ENCODE measurements at regions not wholly inside any gene's neighbourhood (a gene's known extent, or its start where the extent isn't known, plus 50 kb on each side); places are given as distances from the start of the nearest gene placed in this dataset.

DNA sequence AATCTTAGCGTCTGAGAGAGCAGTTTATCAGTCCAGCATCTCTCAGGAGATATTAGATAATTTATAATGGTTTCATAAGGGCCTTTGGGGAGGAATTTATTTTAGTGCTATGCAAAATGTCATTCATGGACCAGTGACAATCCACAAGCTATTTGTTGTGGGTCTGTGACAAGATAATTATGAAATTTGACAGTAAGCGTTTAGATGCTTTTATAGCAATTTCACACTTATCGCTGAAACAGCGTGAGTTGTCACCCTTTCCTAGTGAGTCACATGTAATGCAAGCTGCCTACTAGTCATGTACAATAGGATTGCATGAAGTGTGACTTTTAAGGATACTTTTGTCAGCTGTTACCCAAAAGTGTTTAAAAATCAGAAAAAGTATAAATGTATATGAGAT is 315.6 kb upstream of the THBS1 start:
- no peak overlapping the region for H3K27ac ChIP-seq (ENCODE audit: low read depth, low read length)

DNA sequence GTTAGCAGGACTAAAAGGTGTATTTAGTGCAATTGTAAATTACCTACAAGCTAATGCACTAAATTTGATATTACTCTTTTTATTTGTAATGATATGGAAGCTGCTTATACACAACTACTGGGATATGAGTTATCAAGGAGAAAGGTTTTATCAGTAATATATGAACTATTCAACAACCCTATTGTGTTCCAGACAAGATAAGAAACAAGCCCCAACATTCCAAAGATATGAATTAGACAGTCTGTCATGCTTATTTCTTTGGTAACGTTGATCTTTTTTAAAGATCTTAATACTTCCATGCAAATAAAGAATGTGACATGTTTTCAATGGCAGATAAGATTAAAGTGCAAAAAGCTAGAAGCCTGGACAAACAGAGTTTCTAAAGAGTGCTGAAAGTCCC is 314.0 kb upstream of the THBS1 start:
- TF ChIP-seq, protein P1, sequence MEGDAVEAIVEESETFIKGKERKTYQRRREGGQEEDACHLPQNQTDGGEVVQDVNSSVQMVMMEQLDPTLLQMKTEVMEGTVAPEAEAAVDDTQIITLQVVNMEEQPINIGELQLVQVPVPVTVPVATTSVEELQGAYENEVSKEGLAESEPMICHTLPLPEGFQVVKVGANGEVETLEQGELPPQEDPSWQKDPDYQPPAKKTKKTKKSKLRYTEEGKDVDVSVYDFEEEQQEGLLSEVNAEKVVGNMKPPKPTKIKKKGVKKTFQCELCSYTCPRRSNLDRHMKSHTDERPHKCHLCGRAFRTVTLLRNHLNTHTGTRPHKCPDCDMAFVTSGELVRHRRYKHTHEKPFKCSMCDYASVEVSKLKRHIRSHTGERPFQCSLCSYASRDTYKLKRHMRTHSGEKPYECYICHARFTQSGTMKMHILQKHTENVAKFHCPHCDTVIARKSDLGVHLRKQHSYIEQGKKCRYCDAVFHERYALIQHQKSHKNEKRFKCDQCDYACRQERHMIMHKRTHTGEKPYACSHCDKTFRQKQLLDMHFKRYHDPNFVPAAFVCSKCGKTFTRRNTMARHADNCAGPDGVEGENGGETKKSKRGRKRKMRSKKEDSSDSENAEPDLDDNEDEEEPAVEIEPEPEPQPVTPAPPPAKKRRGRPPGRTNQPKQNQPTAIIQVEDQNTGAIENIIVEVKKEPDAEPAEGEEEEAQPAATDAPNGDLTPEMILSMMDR (IDR thresholded peaks at IDR 0.05; ENCODE audit: low read depth, low read length): no peak
- Histone ChIP-seq H3K9me3 (ENCODE audit: control insufficient read depth, insufficient read depth, low read length) (no peaks in the 10 kb centered on the region), H3K27me3 (ENCODE audit: control insufficient read depth, insufficient read depth, low read length) (no peaks in the 10 kb centered on the region), H3K4me3 (ENCODE audit: low read depth, low read length) (no peak overlapping the region), H3K27ac (ENCODE audit: low read depth, low read length) (no peak overlapping the region)
- ChIA-PET CTCF (no interaction called here), POLR2A (no interaction called here)
- DNase-seq (ENCODE audit: low read depth, low spot score): no peak

More for the DNA sequence above, 315.6 kb upstream of the THBS1 start:
- Histone ChIP-seq H3K27me3 (ENCODE audit: control insufficient read depth, insufficient read depth, low read length) (no peaks in the 10 kb centered on the region), H3K4me3 (ENCODE audit: low read depth, low read length) (no peak overlapping the region), H3K9me3 (ENCODE audit: control insufficient read depth, insufficient read depth, low read length) (no peaks in the 10 kb centered on the region)
- TF ChIP-seq, protein P1 (IDR thresholded peaks at IDR 0.05; ENCODE audit: low read depth, low read length): no peak
- POLR2A ChIA-PET: interaction anchor here (0.7 kb wide), 1 partner anchor 49 kb away, joined by 3 read pairs; no protein-coding TSS in a partner anchor
- no peak for DNase-seq (ENCODE audit: low read depth, low spot score)
- CTCF ChIA-PET: no interaction called here

DNA sequence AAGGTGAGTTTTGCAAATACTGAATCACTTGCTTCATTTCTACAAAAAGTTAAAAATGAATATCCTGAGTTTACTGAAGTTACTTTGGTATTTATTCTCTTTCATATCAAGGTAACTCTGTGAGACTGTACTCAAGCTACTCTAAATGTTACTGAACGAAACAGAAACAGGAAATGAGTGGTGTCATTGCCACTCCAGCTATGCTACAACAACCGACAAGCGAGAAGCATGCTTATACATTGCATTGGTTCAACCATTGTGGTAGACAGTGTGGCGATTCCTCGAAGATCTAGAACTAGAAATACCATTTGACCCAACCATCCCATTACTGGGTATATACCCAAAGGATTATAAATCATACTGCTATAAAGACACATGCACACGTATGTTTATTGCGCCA is 313.2 kb upstream of the THBS1 start:
- POLR2A ChIA-PET: no interaction called here
- TF ChIP-seq, protein P1 (IDR thresholded peaks at IDR 0.05; ENCODE audit: low read depth, low read length): no peak
- CTCF ChIA-PET: no interaction called here
- Histone ChIP-seq H3K27me3 (ENCODE audit: control insufficient read depth, insufficient read depth, low read length) (no peaks in the 10 kb centered on the region), H3K4me3 (ENCODE audit: low read depth, low read length) (no peak overlapping the region), H3K27ac (ENCODE audit: low read depth, low read length) (no peak overlapping the region), H3K9me3 (ENCODE audit: control insufficient read depth, insufficient read depth, low read length) (no peaks in the 10 kb centered on the region)
- no peak for DNase-seq (ENCODE audit: low read depth, low spot score)

DNA sequence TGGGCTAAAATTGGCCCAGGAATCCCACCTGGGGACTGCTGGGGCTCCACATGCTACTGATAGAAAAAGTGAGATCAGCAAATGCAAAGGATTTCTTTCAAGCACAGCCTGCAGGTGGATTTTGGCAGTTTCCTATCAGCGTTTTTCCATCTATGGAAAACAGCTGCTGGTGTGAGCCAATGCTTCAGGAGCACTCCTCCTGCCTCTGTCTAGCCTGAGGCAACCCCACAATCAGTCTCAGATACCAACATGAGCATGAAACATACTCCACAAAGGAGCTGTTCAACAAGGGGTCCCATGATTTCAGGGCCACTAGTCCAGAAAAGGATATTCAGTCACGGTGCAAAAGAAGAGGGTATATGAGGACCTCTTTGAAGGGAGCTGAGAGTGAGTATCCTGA is 311.5 kb upstream of the THBS1 start:
- TF ChIP-seq, protein P1 (IDR thresholded peaks at IDR 0.05; ENCODE audit: low read depth, low read length): no peak
- POLR2A ChIA-PET: no interaction called here
- no peak overlapping the region for H3K27ac ChIP-seq (ENCODE audit: low read depth, low read length)
- no peaks in the 10 kb centered on the region for H3K9me3 ChIP-seq (ENCODE audit: control insufficient read depth, insufficient read depth, low read length)
- DNase-seq (ENCODE audit: low read depth, low spot score): no peak
- H3K4me3 ChIP-seq (ENCODE audit: low read depth, low read length): no peak overlapping the region
- CTCF ChIA-PET: no interaction called here
- no peaks in the 10 kb centered on the region for H3K27me3 ChIP-seq (ENCODE audit: control insufficient read depth, insufficient read depth, low read length)

DNA sequence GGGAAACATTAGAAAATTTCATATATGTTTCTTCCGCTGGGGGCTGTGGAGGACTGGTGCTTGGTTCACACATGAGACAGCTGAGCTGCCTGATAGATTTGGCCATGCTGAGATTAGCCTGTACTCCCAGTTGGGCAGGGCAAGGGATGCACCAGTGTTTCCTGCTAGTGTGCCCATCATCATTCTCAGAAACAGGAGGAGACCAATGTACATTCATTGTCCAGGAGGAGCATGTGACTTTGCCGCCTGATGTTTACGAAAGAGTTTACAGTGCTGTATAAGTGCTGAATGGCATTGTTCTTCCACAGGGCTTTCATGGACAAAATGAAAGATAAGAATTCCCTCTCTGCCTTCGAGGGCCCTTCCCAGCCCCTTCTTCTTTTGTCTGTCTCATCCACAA is 311.1 kb upstream of the THBS1 start:
- Histone ChIP-seq H3K9me3 (ENCODE audit: control insufficient read depth, insufficient read depth, low read length) (no peaks in the 10 kb centered on the region), H3K27me3 (ENCODE audit: control insufficient read depth, insufficient read depth, low read length) (no peaks in the 10 kb centered on the region), H3K4me3 (ENCODE audit: low read depth, low read length) (no peak overlapping the region), H3K27ac (ENCODE audit: low read depth, low read length) (no peak overlapping the region)
- TF ChIP-seq, protein P1 (IDR thresholded peaks at IDR 0.05; ENCODE audit: low read depth, low read length): no peak
- CTCF ChIA-PET: no interaction called here
- DNase-seq (ENCODE audit: low read depth, low spot score): no peak
- POLR2A ChIA-PET: no interaction called here
